GM21515 (cell line): ENCODE measurements at regions not wholly inside any gene's neighbourhood (a gene's known extent, or its start where the extent isn't known, plus 50 kb on each side); places are given as distances from the start of the nearest gene placed in this dataset.
"Not testable (repeated sequence)": the region's sequence is repeated elsewhere in the genome, so short reads cannot be mapped to it uniquely, and the experiment has no call there.

Experiments used
- ATAC-seq: cut with Tn5 transposase; IDR thresholded peaks from one replicate; pipeline ENCODE4 v1.9.1; 2021; ENCODE audit not compliant: unreplicated experiment

- no peak for ATAC-seq
Measured at GRCh38 chr4:103318327-103318726, 120.2 kb upstream of the CENPE start.

DNA sequence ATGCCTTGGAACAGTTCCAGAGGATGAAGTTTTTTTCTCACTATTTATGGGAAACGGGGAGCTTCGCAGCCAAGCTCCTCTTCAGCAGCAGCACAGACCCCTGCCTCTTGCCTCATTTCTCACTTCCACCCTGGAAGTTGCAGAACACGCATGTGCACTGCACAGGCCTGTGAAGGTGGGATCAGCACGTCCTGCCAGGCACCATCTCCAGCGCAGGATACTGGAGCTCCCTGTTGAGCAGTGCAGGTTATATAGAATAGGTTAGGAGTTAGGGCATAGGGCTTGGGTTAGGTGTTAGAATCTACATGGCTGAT is 110.1 kb upstream of the CENPE start:
- no peak for ATAC-seq

DNA sequence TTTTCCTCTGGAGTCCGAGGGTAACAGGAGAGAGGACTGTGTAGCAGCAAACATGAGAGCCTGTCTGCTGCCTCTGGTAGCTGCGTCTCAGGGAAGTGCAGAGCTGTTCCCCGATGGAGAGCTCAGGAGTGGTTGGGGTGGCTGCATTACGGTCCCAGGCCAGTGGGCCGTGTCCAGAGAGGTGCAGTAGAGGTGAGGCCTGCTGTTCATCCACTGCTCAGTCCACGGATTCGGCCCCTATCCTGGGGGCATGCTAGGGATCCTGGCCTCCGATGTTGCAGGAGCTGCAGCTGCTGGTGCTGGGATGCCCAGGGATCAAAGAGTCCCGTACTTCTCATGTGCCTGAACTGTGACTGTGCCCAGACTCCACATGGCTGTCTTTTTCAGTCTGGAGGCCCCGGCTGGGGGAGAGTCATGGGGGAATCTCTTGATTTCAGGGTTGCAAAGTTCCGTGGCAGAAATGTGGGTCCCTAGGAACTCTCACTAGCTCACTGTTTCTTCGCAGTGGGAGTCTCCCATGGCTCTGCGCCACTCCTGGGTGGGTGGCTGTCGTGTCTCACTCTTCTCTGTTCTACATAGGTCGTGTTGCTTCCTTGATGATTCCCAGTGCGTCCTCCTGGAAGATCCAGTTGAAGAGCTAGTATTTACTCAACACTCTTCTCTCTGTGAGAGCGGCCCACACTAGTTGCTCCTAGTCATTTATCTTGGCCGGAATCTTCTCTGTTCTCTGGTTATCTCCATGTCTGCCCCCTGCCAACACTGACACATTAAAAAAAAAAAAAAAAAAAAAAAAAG is 109.5 kb upstream of the CENPE start:
- no peak for ATAC-seq

DNA sequence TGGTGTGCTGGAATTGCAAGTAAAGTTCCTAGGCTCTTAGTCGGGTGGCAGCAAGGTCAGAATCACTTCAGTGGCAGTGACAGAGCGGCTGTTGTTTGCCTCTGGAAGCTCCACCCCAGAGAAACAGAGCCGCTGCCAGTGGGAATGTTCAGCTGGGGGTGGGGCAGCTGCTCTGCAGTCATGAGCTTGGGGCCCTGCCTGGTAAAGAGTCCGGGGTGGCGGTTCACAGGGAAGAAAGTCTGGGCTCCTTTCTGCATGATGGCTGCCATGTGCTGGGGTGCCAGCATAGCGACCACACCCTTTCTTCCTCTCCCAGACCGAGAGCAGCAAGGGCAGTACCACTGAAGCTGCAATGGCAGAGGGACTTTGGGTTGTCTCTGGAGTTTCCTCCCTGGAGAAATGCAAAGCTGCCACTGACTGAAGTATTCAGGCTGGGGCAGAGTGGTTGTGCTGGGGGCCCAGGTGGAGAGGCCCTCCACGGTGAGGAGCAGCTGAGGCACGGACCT is 108.8 kb upstream of the CENPE start:
- no peak for ATAC-seq

GRCh38 chr4:103305355-103305754 is 107.2 kb upstream of the CENPE start:
- ATAC-seq = no peak

GRCh38 chr4:103303011-103303410 is 104.9 kb upstream of the CENPE start:
- ATAC-seq = no peak

GRCh38 chr4:103292959-103293358 is 94.8 kb upstream of the CENPE start:
- ATAC-seq = no peak

GRCh38 chr4:103292373-103292772 is 94.2 kb upstream of the CENPE start:
- no peak for ATAC-seq

- no peak for ATAC-seq
Measured at GRCh38 chr4:103289186-103289585, 91.0 kb upstream of the CENPE start.

DNA sequence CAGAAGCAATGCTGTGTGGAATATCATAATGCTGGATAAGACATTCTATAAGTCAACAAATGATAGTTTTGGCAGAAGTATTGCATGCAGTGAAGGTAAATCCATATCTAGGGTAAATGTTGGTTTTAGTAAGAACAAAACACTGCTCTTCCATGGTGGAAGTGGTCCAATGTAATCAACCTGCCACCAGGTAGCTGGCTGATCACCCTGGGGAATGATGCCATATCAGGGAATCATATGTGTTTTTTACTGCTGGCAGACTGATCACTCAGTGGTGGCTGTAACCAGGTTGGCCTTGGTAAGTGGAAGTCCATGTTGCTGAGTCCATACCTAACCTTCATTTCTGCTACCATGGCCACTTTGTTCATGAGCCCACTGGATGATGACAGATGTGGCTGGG is 74.0 kb upstream of the CENPE start:
- no peak for ATAC-seq

- no peak for ATAC-seq
Measured at GRCh38 chr4:103268746-103269145, 70.6 kb upstream of the CENPE start.

- ATAC-seq = no peak
Measured at GRCh38 chr4:103264905-103265304, 66.8 kb upstream of the CENPE start.

DNA sequence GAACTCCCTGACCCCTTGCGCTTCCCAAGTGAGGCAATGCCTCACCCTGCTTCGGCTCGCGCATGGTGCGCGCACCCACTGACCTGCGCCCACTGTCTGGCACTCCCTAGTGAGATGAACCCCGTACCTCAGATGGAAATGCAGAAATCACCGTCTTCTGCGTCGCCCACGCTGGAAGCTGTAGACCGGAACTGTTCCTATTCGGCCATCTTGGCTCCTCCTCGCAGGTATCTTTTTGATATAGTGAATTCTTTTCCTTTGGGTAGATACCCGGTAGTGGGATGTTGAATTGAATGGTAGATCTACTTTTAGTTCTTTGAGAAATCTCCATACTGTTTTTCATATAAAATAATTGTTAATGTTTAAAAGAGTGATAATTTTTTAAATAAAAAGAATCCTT is 57.9 kb upstream of the CENPE start:
- not testable (repeated sequence) for ATAC-seq
